ENCODE measurements at regions not wholly inside any gene's neighbourhood (a gene's known extent, or its start where the extent isn't known, plus 50 kb on each side); places are given as distances from the start of the nearest gene placed in this dataset.
A peak's percentile ranks its signal among the peaks of the same experiment; 100 is the strongest.

GRCh38 chr4:38490753-38491446, 173.1 kb upstream of the KLF3 start (continued):
- TF ChIP-seq AHDC1 (CRISPR knock-in tag; IDR thresholded peaks at IDR 0.05; ENCODE audit: borderline replicate concordance), result peak; percentile 95
- no peak for TF ChIP-seq PRDM15 (CRISPR knock-in tag; IDR thresholded peaks at IDR 0.05)
- TF ChIP-seq IKZF5 (CRISPR knock-in tag; IDR thresholded peaks at IDR 0.05), result peak; percentile 89
- TF ChIP-seq ZNF672 (CRISPR knock-in tag; IDR thresholded peaks at IDR 0.05), result no peak
- TF ChIP-seq PCBP2 (optimal IDR thresholded peaks at IDR 0.05; ENCODE audit: low read depth, low read length, poor library complexity, severe bottlenecking), result no peak
- TF ChIP-seq DRAP1 (CRISPR knock-in tag; IDR thresholded peaks at IDR 0.05), result no peak; the same call in 1 of the 2 replicates
- peak; percentile 95 for TF ChIP-seq HMG20A (CRISPR knock-in tag; IDR thresholded peaks at IDR 0.05; ENCODE audit: borderline replicate concordance)
- TF ChIP-seq HDAC2 (CRISPR knock-in tag; IDR thresholded peaks at IDR 0.05), result peak; percentile 95
- TF ChIP-seq ZNF747 (CRISPR knock-in tag; IDR thresholded peaks at IDR 0.05; ENCODE audit: borderline replicate concordance), result peak; percentile 89; the same call in 1 of the 2 replicates
- no peak for TF ChIP-seq TAF15 (IDR thresholded peaks at IDR 0.05; ENCODE audit: low read depth, low read length, poor library complexity, severe bottlenecking)
- no peak for TF ChIP-seq TOPORS (CRISPR knock-in tag; IDR thresholded peaks at IDR 0.05)
- no peak for TF ChIP-seq SOX6 (IDR thresholded peaks at IDR 0.05)
- TF ChIP-seq SOX6 (CRISPR knock-in tag; IDR thresholded peaks at IDR 0.05), result peak; percentile 96
- no peak for TF ChIP-seq CENPX (CRISPR knock-in tag; IDR thresholded peaks at IDR 0.05)
- TF ChIP-seq ZNF333 (CRISPR knock-in tag; IDR thresholded peaks at IDR 0.05; ENCODE audit: borderline replicate concordance), result no peak
- TF ChIP-seq SALL2 (CRISPR knock-in tag; IDR thresholded peaks at IDR 0.05), result peak; percentile 56; the same call in 1 of the 2 replicates
- peak; percentile 43; the same call in 1 of the 2 replicates for TF ChIP-seq RAD21 (CRISPR knock-in tag; IDR thresholded peaks at IDR 0.05)
- no peak for TF ChIP-seq ZNF274 (CRISPR knock-in tag; IDR thresholded peaks at IDR 0.05)
- TF ChIP-seq IRF2 (CRISPR knock-in tag; IDR thresholded peaks at IDR 0.05), result peak; percentile 57; the same call in 1 of the 2 replicates
